HCT116 (cell line): ENCODE measurements at regions not wholly inside any gene's neighbourhood (a gene's known extent, or its start where the extent isn't known, plus 50 kb on each side); places are given as distances from the start of the nearest gene placed in this dataset.

ENCODE experiments used
- ATAC-seq: fragments of 200-7000 bp; cut with Tn5 transposase; 2 replicates; pipeline ENCODE4 v1.9.1; 2020; ENCODE audit warnings: mild to moderate bottlenecking, moderate library complexity
- BruUV-seq: library from RNA; stranded (reverse); fragments of 400-500 nt; replicated peaks from 2 replicates; lab custom pipeline; 2021; lab: Mats Ljungman, UMichigan
- CTCF ChIA-PET: fragments of 300-600 bp; sonication (Branson Sonifier 250); formaldehyde crosslinking; loops from one replicate; lab custom pipeline; 2021; ENCODE audit warnings: antibody characterized with exemption; lab: Charles Lee
- POLR2A ChIA-PET: fragments of 300-600, 350-600 bp; sonication (Branson Sonifier 250); formaldehyde crosslinking; loops from one replicate; lab custom pipeline; 2021; ENCODE audit warnings: antibody characterized with exemption; lab: Charles Lee
- RAD21 ChIA-PET, 2 experiments: fragments of 300-600 bp; sonication (Branson Sonifier 250); formaldehyde crosslinking; loops; one replicate each; lab custom pipeline; 2023; ENCODE audit warnings: low total read pairs in 2 of 2; ENCODE audit not compliant: uncharacterized antibody in 2 of 2, unreplicated experiment in 2 of 2, low non-redundant PET in 1 of 2; lab: Charles Lee
- DNase-seq: peaks from one replicate; pipeline ENCODE4 v3.0.0-alpha.2; 2010; ENCODE audit warnings: low read depth, low spot score
- H2AFZ ChIP-seq: fragments of 200-600 bp; shearing (Covaris generic), sonication (generic); 2 replicates; pipeline ENCODE4 v1.6.1; 2017; ENCODE audit warnings: low read depth, mixed run types, mixed read lengths, antibody characterized with exemption, low read length; ENCODE audit not compliant: poor library complexity, severe bottlenecking
- H3K27ac ChIP-seq: 2 replicates; pipeline ENCODE4 v1.5.1; 2012; ENCODE audit warnings: low read depth, low read length
- H3K27me3 ChIP-seq: fragments of 200-600 bp; sonication (generic); 2 replicates; pipeline ENCODE4 v1.6.1; 2016; ENCODE audit warnings: mixed run types, low read length, mixed read lengths; ENCODE audit not compliant: insufficient read depth
- H3K36me3 ChIP-seq, 2 experiments: fragments of 200-500 bp in 1 of 2; fragments of 200-600 bp in 1 of 2; sonication (Bioruptor generic) in 1 of 2; sonication (generic) in 1 of 2; 2 replicates each; pipeline versions ENCODE4 v1.5.1 to v1.6.1; 2014 to 2016; ENCODE audit warnings: low read length in 2 of 2, inconsistent platforms in 1 of 2, mixed read lengths in 1 of 2, mixed run types in 1 of 2; ENCODE audit not compliant: insufficient read depth in 2 of 2, control insufficient read depth in 1 of 2
- H3K4me1 ChIP-seq, 2 experiments: fragments of 200-600 bp in 1 of 2; sonication (generic) in 1 of 2; 2 replicates each; pipeline versions ENCODE4 v1.5.1 to v1.6.1; 2012 to 2017; ENCODE audit warnings: low read length in 2 of 2, inconsistent platforms in 1 of 2, mild to moderate bottlenecking in 1 of 2, mixed read lengths in 1 of 2, mixed run types in 1 of 2, moderate library complexity in 1 of 2; ENCODE audit not compliant: insufficient read depth in 2 of 2, control insufficient read depth in 1 of 2
- H3K4me2 ChIP-seq: fragments of 200-600 bp; sonication (generic); 2 replicates; pipeline ENCODE4 v1.6.1; 2017; ENCODE audit warnings: mixed run types, low read length, mixed read lengths
- H3K4me3 ChIP-seq, 2 experiments: fragments of 200-600 bp in 1 of 2; sonication (generic) in 1 of 2; replicated peaks in 1 of 2; 2 replicates each; pipeline ENCODE4 v1.5.1; 2011 to 2016; ENCODE audit warnings: low read length in 2 of 2, control low read depth in 1 of 2, low read depth in 1 of 2, mild to moderate bottlenecking in 1 of 2, mixed read lengths in 1 of 2, mixed run types in 1 of 2
- H3K79me2 ChIP-seq: fragments of 200-600 bp; sonication (generic); 2 replicates; pipeline ENCODE4 v1.6.1; 2017; ENCODE audit warnings: mild to moderate bottlenecking, mixed run types, low read length, moderate library complexity, mixed read lengths; ENCODE audit not compliant: insufficient read depth
- H3K9ac ChIP-seq: fragments of 200-600 bp; sonication (generic); 2 replicates; pipeline ENCODE4 v1.6.1; 2016; ENCODE audit warnings: low read length, mixed read lengths
- H3K9me2 ChIP-seq: fragments of 200-600 bp; sonication (generic), shearing (Covaris generic); 2 replicates; pipeline ENCODE4 v1.6.1; 2017; ENCODE audit warnings: mixed run types, mild to moderate bottlenecking, moderate library complexity; ENCODE audit not compliant: insufficient read depth
- H3K9me3 ChIP-seq, 2 experiments: fragments of 200-500 bp in 1 of 2; fragments of 200-600 bp in 1 of 2; sonication (Bioruptor generic) in 1 of 2; sonication (generic) in 1 of 2; 2 replicates each; pipeline ENCODE4 v1.6.1; 2014 to 2017; ENCODE audit warnings: low read length in 2 of 2, mixed read lengths in 2 of 2, inconsistent platforms in 1 of 2, low read depth in 1 of 2, mild to moderate bottlenecking in 1 of 2, mixed run types in 1 of 2, moderate library complexity in 1 of 2; ENCODE audit not compliant: control insufficient read depth in 1 of 2, insufficient read depth in 1 of 2
- H4K20me1 ChIP-seq: fragments of 200-600 bp; sonication (generic), shearing (Covaris generic); 2 replicates; pipeline ENCODE4 v1.6.1; 2017; ENCODE audit warnings: mixed run types, mild to moderate bottlenecking, moderate library complexity; ENCODE audit not compliant: insufficient read depth
- CBX3 ChIP-seq: IDR thresholded peaks from 2 replicates; pipeline ENCODE4 v1.6.1; 2012; ENCODE audit warnings: low read depth
- CEBPB ChIP-seq: IDR thresholded peaks from 2 replicates; pipeline ENCODE4 v1.6.1; 2012; ENCODE audit warnings: low read depth
- EGR1 ChIP-seq: IDR thresholded peaks from 2 replicates; pipeline ENCODE4 v1.6.1; 2012; ENCODE audit warnings: low read depth
- ELF1 ChIP-seq: IDR thresholded peaks from 2 replicates; pipeline ENCODE4 v1.6.1; 2012; ENCODE audit warnings: low read depth, borderline replicate concordance
- EZH2phosphoT487 ChIP-seq: fragments of 200-600 bp; IDR thresholded peaks from 2 replicates; pipeline ENCODE4 v1.6.1; 2018; ENCODE audit warnings: antibody characterized with exemption, borderline replicate concordance
- POLR2A ChIP-seq: IDR thresholded peaks from 2 replicates; pipeline ENCODE4 v1.7.0; 2011; ENCODE audit warnings: borderline replicate concordance; ENCODE audit not compliant: insufficient read depth, insufficient read length; ENCODE audit errors: extremely low read depth
- RAD21 ChIP-seq: IDR thresholded peaks from 2 replicates; pipeline ENCODE4 v1.6.1; 2012; ENCODE audit warnings: low read depth, mild to moderate bottlenecking
- REST ChIP-seq: IDR thresholded peaks from 2 replicates; pipeline ENCODE4 v1.6.1; 2012; ENCODE audit warnings: low read depth
- SRF ChIP-seq: IDR thresholded peaks from 2 replicates; pipeline ENCODE4 v1.6.1; 2012; ENCODE audit warnings: low read depth
- intact Hi-C: fragments of 100-400 bp; cut with micrococcal nuclease; formaldehyde crosslinking; loops from 2 replicates; pipeline ENCODE4 v1.10.0; 2022
- TF ChIP-seq, protein P1 (sequence below), 3 experiments: fragments of 200-600 bp in 1 of 3; sonication (generic) in 1 of 3; IDR thresholded peaks in 2 of 3; conservative IDR thresholded peaks in 1 of 3; 2 replicates each; pipeline ENCODE4 v1.5.1; 2012 to 2017; ENCODE audit warnings: low read depth in 2 of 3, low read length in 2 of 3, antibody characterized with exemption in 1 of 3, borderline replicate concordance in 1 of 3, control low read depth in 1 of 3, mild to moderate bottlenecking in 1 of 3, mixed read lengths in 1 of 3, mixed run types in 1 of 3, moderate library complexity in 1 of 3; ENCODE audit not compliant: insufficient read depth in 1 of 3
- TF ChIP-seq, protein P2 (sequence below): IDR thresholded peaks from 2 replicates; pipeline ENCODE4 v1.6.1; 2012

- Histone ChIP-seq H3K4me2 (no peak overlapping the region), H3K36me3 (no peaks in the 10 kb centered on the region), H3K9me2 (no peaks in the 10 kb centered on the region), H3K4me3 (no peak overlapping the region), H3K9ac (no peak overlapping the region), H4K20me1 (no peaks in the 10 kb centered on the region), H3K9me3 (peaks cover 3 to 17% of the 10 kb centered on the region in 2 experiments; a peak in 2 of 4 replicates), H3K79me2 (no peaks in the 10 kb centered on the region), H3K4me1 (no peaks in the 10 kb centered on the region), H3K27ac (no peak overlapping the region), H2AFZ (no peak overlapping the region), H3K27me3 (no peaks in the 10 kb centered on the region)
- no TSS peak for BruUV-seq
- no peak for DNase-seq
- ChIA-PET CTCF (no interaction called here), POLR2A (no interaction called here), RAD21 (no interaction called here)
- intact Hi-C loops, result no loop called here
- no peak for ATAC-seq
- TF ChIP-seq, protein P1, sequence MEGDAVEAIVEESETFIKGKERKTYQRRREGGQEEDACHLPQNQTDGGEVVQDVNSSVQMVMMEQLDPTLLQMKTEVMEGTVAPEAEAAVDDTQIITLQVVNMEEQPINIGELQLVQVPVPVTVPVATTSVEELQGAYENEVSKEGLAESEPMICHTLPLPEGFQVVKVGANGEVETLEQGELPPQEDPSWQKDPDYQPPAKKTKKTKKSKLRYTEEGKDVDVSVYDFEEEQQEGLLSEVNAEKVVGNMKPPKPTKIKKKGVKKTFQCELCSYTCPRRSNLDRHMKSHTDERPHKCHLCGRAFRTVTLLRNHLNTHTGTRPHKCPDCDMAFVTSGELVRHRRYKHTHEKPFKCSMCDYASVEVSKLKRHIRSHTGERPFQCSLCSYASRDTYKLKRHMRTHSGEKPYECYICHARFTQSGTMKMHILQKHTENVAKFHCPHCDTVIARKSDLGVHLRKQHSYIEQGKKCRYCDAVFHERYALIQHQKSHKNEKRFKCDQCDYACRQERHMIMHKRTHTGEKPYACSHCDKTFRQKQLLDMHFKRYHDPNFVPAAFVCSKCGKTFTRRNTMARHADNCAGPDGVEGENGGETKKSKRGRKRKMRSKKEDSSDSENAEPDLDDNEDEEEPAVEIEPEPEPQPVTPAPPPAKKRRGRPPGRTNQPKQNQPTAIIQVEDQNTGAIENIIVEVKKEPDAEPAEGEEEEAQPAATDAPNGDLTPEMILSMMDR (IDR thresholded peaks at IDR 0.05 in 2 of 3, conservative IDR thresholded peaks at IDR 0.05 in 1 of 3; ENCODE audit: borderline replicate concordance in 1 of 3, insufficient read depth in 1 of 3, low read depth in 2 of 3, low read length in 2 of 3), result no peak
- no peak for TF ChIP-seq ELF1
- TF ChIP-seq, protein P2, sequence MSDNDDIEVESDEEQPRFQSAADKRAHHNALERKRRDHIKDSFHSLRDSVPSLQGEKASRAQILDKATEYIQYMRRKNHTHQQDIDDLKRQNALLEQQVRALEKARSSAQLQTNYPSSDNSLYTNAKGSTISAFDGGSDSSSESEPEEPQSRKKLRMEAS, result no peak
- no peak for TF ChIP-seq SRF
- no peak for TF ChIP-seq CBX3
- no peak for TF ChIP-seq REST
- TF ChIP-seq EGR1, result no peak
- no peak for TF ChIP-seq RAD21
- no peak for TF ChIP-seq POLR2A
- no peak for TF ChIP-seq CEBPB
- no peak for TF ChIP-seq EZH2phosphoT487
Observed at GRCh38 chr14:27929797-27930347, 836.7 kb upstream of the FOXG1 start.
